H9 (cell line): ENCODE measurements at regions not wholly inside any gene's neighbourhood (a gene's known extent, or its start where the extent isn't known, plus 50 kb on each side); places are given as distances from the start of the nearest gene placed in this dataset.

ENCODE experiments used
- DNase-seq: peaks from one replicate; pipeline ENCODE4 v3.0.0-alpha.2; 2017
- H2AFZ ChIP-seq: one replicate; pipeline ENCODE4 v1.6.1; 2013; ENCODE audit warnings: mild to moderate bottlenecking, low read length, control low read depth, moderate library complexity
- H2AK5ac ChIP-seq: 2 replicates; pipeline ENCODE4 v1.6.1; 2013; ENCODE audit warnings: low read length, control low read depth, mixed read lengths; ENCODE audit not compliant: insufficient read length
- H2BK120ac ChIP-seq: one replicate; pipeline ENCODE4 v1.6.1; 2013; ENCODE audit warnings: low read depth, mild to moderate bottlenecking, low read length, control low read depth, inconsistent platforms; ENCODE audit not compliant: poor library complexity, severe bottlenecking
- H2BK12ac ChIP-seq: 2 replicates; pipeline ENCODE4 v1.6.1; 2013; ENCODE audit warnings: low read length, control low read depth, mixed read lengths, low read depth; ENCODE audit not compliant: insufficient read length
- H2BK15ac ChIP-seq: 2 replicates; pipeline ENCODE4 v1.6.1; 2013; ENCODE audit warnings: low read depth, low read length, control low read depth
- H2BK20ac ChIP-seq: one replicate; pipeline ENCODE4 v1.6.1; 2013; ENCODE audit warnings: low read depth, mild to moderate bottlenecking, low read length, control low read depth, inconsistent platforms; ENCODE audit not compliant: poor library complexity, severe bottlenecking
- H2BK5ac ChIP-seq: 2 replicates; pipeline ENCODE4 v1.6.1; 2013; ENCODE audit warnings: low read length, control low read depth, mixed read lengths; ENCODE audit not compliant: insufficient read length
- H3K14ac ChIP-seq: 2 replicates; pipeline ENCODE4 v1.6.1; 2013; ENCODE audit warnings: low read length, control low read depth; ENCODE audit not compliant: insufficient read depth
- H3K18ac ChIP-seq: 2 replicates; pipeline ENCODE4 v1.6.1; 2013; ENCODE audit warnings: low read depth, mild to moderate bottlenecking, mixed read lengths, low read length, control low read depth; ENCODE audit not compliant: insufficient read length
- H3K23ac ChIP-seq: 2 replicates; pipeline ENCODE4 v1.6.1; 2013; ENCODE audit warnings: low read length, control low read depth, mixed read lengths, low read depth; ENCODE audit not compliant: insufficient read length
- H3K23me2 ChIP-seq: 2 replicates; pipeline ENCODE4 v1.6.1; 2013; ENCODE audit warnings: low read depth, mild to moderate bottlenecking, mixed read lengths, low read length, control low read depth; ENCODE audit not compliant: insufficient read length, poor library complexity, severe bottlenecking
- H3K27ac ChIP-seq: 2 replicates; pipeline ENCODE4 v1.5.1; 2013; ENCODE audit warnings: low read length, control low read depth, mixed read lengths, low read depth; ENCODE audit not compliant: insufficient read length
- H3K27me3 ChIP-seq: 2 replicates; pipeline ENCODE4 v1.6.1; 2013; ENCODE audit warnings: low read length, control low read depth, inconsistent platforms; ENCODE audit not compliant: insufficient read depth
- H3K4ac ChIP-seq: 2 replicates; pipeline ENCODE4 v1.6.1; 2013; ENCODE audit warnings: low read depth, mild to moderate bottlenecking, control low read depth, inconsistent platforms, low read length, moderate library complexity
- H3K4me1 ChIP-seq: 2 replicates; pipeline ENCODE4 v1.6.1; 2013; ENCODE audit warnings: low read length, control low read depth, inconsistent platforms; ENCODE audit not compliant: insufficient read depth
- H3K4me2 ChIP-seq: 2 replicates; pipeline ENCODE4 v1.6.1; 2013; ENCODE audit warnings: low read length, control low read depth, mixed read lengths; ENCODE audit not compliant: insufficient read length, insufficient read depth
- H3K56ac ChIP-seq: 2 replicates; pipeline ENCODE4 v1.6.1; 2013; ENCODE audit warnings: low read depth, mild to moderate bottlenecking, mixed read lengths, low read length, control low read depth; ENCODE audit not compliant: insufficient read length
- H3K79me1 ChIP-seq: 2 replicates; pipeline ENCODE4 v1.6.1; 2013; ENCODE audit warnings: low read depth, mild to moderate bottlenecking, moderate library complexity, low read length, control low read depth, inconsistent platforms; ENCODE audit not compliant: insufficient read depth, poor library complexity, severe bottlenecking
- H3K79me2 ChIP-seq: 2 replicates; pipeline ENCODE4 v1.6.1; 2013; ENCODE audit warnings: low read length, control low read depth, inconsistent platforms; ENCODE audit not compliant: insufficient read depth
- H3K9ac ChIP-seq: 2 replicates; pipeline ENCODE4 v1.6.1; 2013; ENCODE audit warnings: low read length, control low read depth, mixed read lengths; ENCODE audit not compliant: insufficient read length; ENCODE audit errors: extremely low read depth
- H3K9me3 ChIP-seq: one replicate; pipeline ENCODE4 v1.6.1; 2013; ENCODE audit warnings: low read depth, low read length, inconsistent platforms; ENCODE audit not compliant: control insufficient read depth
- H3T11ph ChIP-seq: one replicate; pipeline ENCODE4 v1.6.1; 2013; ENCODE audit warnings: mild to moderate bottlenecking, low read length, control low read depth, inconsistent platforms
- H4K20me1 ChIP-seq: one replicate; pipeline ENCODE4 v1.6.1; 2013; ENCODE audit not compliant: control insufficient read depth, insufficient read length, insufficient read depth
- H4K5ac ChIP-seq: 2 replicates; pipeline ENCODE4 v1.6.1; 2013; ENCODE audit warnings: low read depth, mild to moderate bottlenecking, mixed read lengths, low read length, control low read depth; ENCODE audit not compliant: insufficient read length
- H4K8ac ChIP-seq: replicated peaks from 2 replicates; pipeline ENCODE4 v1.6.1; 2013; ENCODE audit warnings: low read length, control low read depth, mixed read lengths, low read depth; ENCODE audit not compliant: insufficient read length
- H4K91ac ChIP-seq: 2 replicates; pipeline ENCODE4 v1.6.1; 2013; ENCODE audit warnings: low read depth, mild to moderate bottlenecking, moderate library complexity, mixed read lengths, low read length, control low read depth; ENCODE audit not compliant: insufficient read length
- H3K27ac Mint-ChIP-seq, 3 experiments: 2 replicates in 2 of 3; 3 replicates in 1 of 3; pipeline ENCODE4 v1.8.0; 2020 to 2021; ENCODE audit warnings: mixed read lengths in 3 of 3, mild to moderate bottlenecking in 1 of 3, moderate library complexity in 1 of 3
- H3K27me3 Mint-ChIP-seq: 2 replicates; pipeline ENCODE4 v1.8.0; 2021; ENCODE audit warnings: low read depth, mild to moderate bottlenecking, moderate library complexity, mixed read lengths
- H3K36me3 Mint-ChIP-seq, 3 experiments: 2 replicates in 2 of 3; 3 replicates in 1 of 3; pipeline ENCODE4 v1.8.0; 2020 to 2021; ENCODE audit warnings: low read depth in 3 of 3, mixed read lengths in 3 of 3; ENCODE audit not compliant: insufficient read depth in 1 of 3
- H3K4me1 Mint-ChIP-seq, 2 experiments: 2 replicates each; pipeline ENCODE4 v1.8.0; 2020; ENCODE audit warnings: mixed read lengths in 2 of 2
- H3K4me3 Mint-ChIP-seq, 2 experiments: 2 replicates in 1 of 2; 3 replicates in 1 of 2; pipeline ENCODE4 v1.8.0; 2020 to 2021; ENCODE audit warnings: mild to moderate bottlenecking in 2 of 2, mixed read lengths in 2 of 2, moderate library complexity in 1 of 2
- H3K9me3 Mint-ChIP-seq, 2 experiments: 2 replicates in 1 of 2; 3 replicates in 1 of 2; pipeline ENCODE4 v1.8.0; 2020; ENCODE audit warnings: mild to moderate bottlenecking in 2 of 2, mixed read lengths in 2 of 2, moderate library complexity in 1 of 2
- CTCF ChIP-seq: fragments of 200-600 bp; sonication (generic); conservative IDR thresholded peaks from 3 replicates; pipeline ENCODE4 v1.8.0; 2021; ENCODE audit warnings: antibody characterized with exemption, mild to moderate bottlenecking
- WGBS: extraction: QIAGEN DNeasy Blood & Tissue Kit; methylation state at CpG from one replicate; pipeline ENCODE4 v1.1.7; 2013; ENCODE audit warnings: missing lambda C conversion rate, low lambda C conversion rate, mixed read lengths; ENCODE audit not compliant: insufficient read length; ENCODE audit errors: extremely low coverage; 5-methylcytosine and 5-hydroxymethylcytosine counted together

GRCh38 chr6:93685494-93685893 lies 266.1 kb upstream of the EPHA7 start:
- H3K9ac ChIP-seq = no peak overlapping the region
- H4K5ac ChIP-seq = no peak overlapping the region
- no peak overlapping the region for H3K4ac ChIP-seq
- no peak overlapping the region for H3K4me3 Mint-ChIP-seq
- no peak overlapping the region for H3K56ac ChIP-seq
- H3K79me2 ChIP-seq = no peaks in the 10 kb centered on the region
- no peak overlapping the region for H4K8ac ChIP-seq
- H2AK5ac ChIP-seq = no peak overlapping the region
- no peak overlapping the region for H3K23ac ChIP-seq
- H3K36me3 Mint-ChIP-seq = no peaks in the 10 kb centered on the region
- no peak overlapping the region for H2BK5ac ChIP-seq
- no CpG with 5 or more reads among the region's 2 CpGs for WGBS
- no peak overlapping the region for H2BK120ac ChIP-seq
- no peak overlapping the region for H3K27ac ChIP-seq
- H3K4me1 Mint-ChIP-seq = no peaks in the 10 kb centered on the region
- no peak overlapping the region for H4K91ac ChIP-seq
- H2BK15ac ChIP-seq = no peak overlapping the region
- H3K27me3 ChIP-seq = no peaks in the 10 kb centered on the region
- TF ChIP-seq CTCF = no peak
- no peaks in the 10 kb centered on the region for H3K9me3 ChIP-seq
- no peak overlapping the region for H2BK12ac ChIP-seq
- no peaks in the 10 kb centered on the region for H3K27me3 Mint-ChIP-seq
- H3K4me2 ChIP-seq = no peak overlapping the region
- no peak overlapping the region for H2BK20ac ChIP-seq
- H3K9me3 Mint-ChIP-seq = no peaks in the 10 kb centered on the region; a peak in 2 of 5 replicates
- peak overlapping the region; percentile 6 for H3T11ph ChIP-seq
- H3K18ac ChIP-seq = no peak overlapping the region
- DNase-seq = no peak
- H2AFZ ChIP-seq = no peak overlapping the region
- no peak overlapping the region for H3K27ac Mint-ChIP-seq
- H4K20me1 ChIP-seq = no peaks in the 10 kb centered on the region
- H3K23me2 ChIP-seq = no peaks in the 10 kb centered on the region
- H3K79me1 ChIP-seq = no peaks in the 10 kb centered on the region
- no peaks in the 10 kb centered on the region for H3K4me1 ChIP-seq
- no peak overlapping the region for H3K14ac ChIP-seq
